ENCODE measurements at regions not wholly inside any gene's neighbourhood (a gene's known extent, or its start where the extent isn't known, plus 50 kb on each side); places are given as distances from the start of the nearest gene placed in this dataset.

DNA sequence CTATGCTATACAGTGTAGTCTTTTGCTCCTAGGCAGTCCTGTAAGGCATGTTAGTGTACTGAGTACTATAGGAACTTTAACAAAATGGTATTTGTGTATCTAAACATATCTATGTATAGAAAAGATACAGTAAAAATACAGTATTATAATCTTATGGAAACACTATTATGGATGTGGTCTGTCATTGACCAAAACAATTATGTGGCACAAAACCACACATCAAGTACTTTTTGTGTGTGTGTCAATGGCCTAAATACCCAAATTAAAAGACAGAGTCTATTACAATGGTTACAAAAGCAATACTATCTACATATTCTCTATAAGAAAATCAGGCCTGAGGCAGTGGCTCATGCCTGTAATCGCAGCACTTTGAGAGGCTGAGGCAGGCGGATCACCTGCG, 610.2 kb upstream of the NDST4 start:
- no peak for FAIRE-seq
- no peaks in the 10 kb centered on the region for H3K79me2 ChIP-seq (ENCODE audit: insufficient read depth, low read length)
- no peaks in the 10 kb centered on the region for H3K4me1 ChIP-seq (ENCODE audit: insufficient read depth, low read length)
- no peak overlapping the region for H3K27ac ChIP-seq (ENCODE audit: extremely low read length, insufficient read depth, low read length)
- H4K20me1 ChIP-seq (ENCODE audit: insufficient read depth, low read length), result no peaks in the 10 kb centered on the region
- intact Hi-C loops (cut with micrococcal nuclease; ENCODE audit: unreplicated experiment), result no loop called here
- no peak for DNase-seq (ENCODE audit: low spot score)
- WGBS (ENCODE audit: low lambda C conversion rate), result 14% methylated on average over 3 of the region's 3 CpGs
- H2AFZ ChIP-seq (ENCODE audit: low read length), result no peak overlapping the region
- TF ChIP-seq RARG (CRISPR knock-in tag; IDR thresholded peaks at IDR 0.05; ENCODE audit: low read depth) (no peak), HOXA3 (CRISPR knock-in tag; IDR thresholded peaks at IDR 0.05) (no peak), ZNF713 (CRISPR knock-in tag; IDR thresholded peaks at IDR 0.05) (no peak), JARID2 (CRISPR knock-in tag; IDR thresholded peaks at IDR 0.05; ENCODE audit: insufficient replicate concordance) (no peak), ZBTB38 (CRISPR knock-in tag; IDR thresholded peaks at IDR 0.05) (no peak), U2AF1 (optimal IDR thresholded peaks at IDR 0.05; ENCODE audit: low read depth, low read length) (no peak), CCAR2 (optimal IDR thresholded peaks at IDR 0.05; ENCODE audit: low read depth, low read length) (no peak), ZNF24 (IDR thresholded peaks at IDR 0.05) (no peak), ZNF143 (CRISPR knock-in tag; IDR thresholded peaks at IDR 0.05) (no peak), SP1 (IDR thresholded peaks at IDR 0.05) (no peak), SP1 (CRISPR knock-in tag; IDR thresholded peaks at IDR 0.05) (no peak), FOXA3 (CRISPR knock-in tag; IDR thresholded peaks at IDR 0.05) (no peak)
- TF ChIP-seq, protein P1, sequence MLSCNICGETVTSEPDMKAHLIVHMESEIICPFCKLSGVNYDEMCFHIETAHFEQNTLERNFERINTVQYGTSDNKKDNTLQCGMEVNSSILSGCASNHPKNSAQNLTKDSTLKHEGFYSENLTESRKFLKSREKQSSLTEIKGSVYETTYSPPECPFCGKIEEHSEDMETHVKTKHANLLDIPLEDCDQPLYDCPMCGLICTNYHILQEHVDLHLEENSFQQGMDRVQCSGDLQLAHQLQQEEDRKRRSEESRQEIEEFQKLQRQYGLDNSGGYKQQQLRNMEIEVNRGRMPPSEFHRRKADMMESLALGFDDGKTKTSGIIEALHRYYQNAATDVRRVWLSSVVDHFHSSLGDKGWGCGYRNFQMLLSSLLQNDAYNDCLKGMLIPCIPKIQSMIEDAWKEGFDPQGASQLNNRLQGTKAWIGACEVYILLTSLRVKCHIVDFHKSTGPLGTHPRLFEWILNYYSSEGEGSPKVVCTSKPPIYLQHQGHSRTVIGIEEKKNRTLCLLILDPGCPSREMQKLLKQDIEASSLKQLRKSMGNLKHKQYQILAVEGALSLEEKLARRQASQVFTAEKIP (CRISPR knock-in tag; IDR thresholded peaks at IDR 0.05; ENCODE audit: borderline replicate concordance), result no peak
- no peak for ATAC-seq
- in situ Hi-C loops (cut with HindIII; ENCODE audit: extremely low pct_ligation_motif_present, low pct_unique_long_range_greater_than_20kb), result no loop called here
- H3K4me3 ChIP-seq (replicated peaks in 1 of 3; ENCODE audit: insufficient read depth in 1 of 3, low read depth in 2 of 3, low read length in 3 of 3), result no peak overlapping the region
- H3K9me3 ChIP-seq (ENCODE audit: low read length), result no peaks in the 10 kb centered on the region
- no peak overlapping the region for H3K9ac ChIP-seq (ENCODE audit: insufficient read depth, low read depth, low read length)
- no peaks in the 10 kb centered on the region for H3K36me3 ChIP-seq (replicated peaks in 1 of 2; ENCODE audit: control insufficient read depth in 1 of 2, insufficient read depth in 2 of 2, low read length in 2 of 2)
- POLR2A ChIA-PET, result no interaction called here
- CTCF ChIA-PET (ENCODE audit: low intra/inter-chr PET ratio, low total read pairs), result no interaction called here
- no peak overlapping the region for H3K4me2 ChIP-seq (ENCODE audit: low read depth, low read length)
- no peaks in the 10 kb centered on the region for H3K27me3 ChIP-seq (ENCODE audit: control insufficient read depth in 1 of 2, insufficient read depth in 2 of 2, low read length in 2 of 2)
- no TSS peak for BruUV-seq (replicated peaks)

Measured in HepG2 (cell line).